Activated CD8-positive, alpha-beta T cell treated with anti-CD3 and anti-CD28 coated beads for 36 hours (primary cell): ENCODE measurements at regions not wholly inside any gene's neighbourhood (a gene's known extent, or its start where the extent isn't known, plus 50 kb on each side); places are given as distances from the start of the nearest gene placed in this dataset.

ENCODE experiments used
- ATAC-seq: fragments of 200-7000 bp; cut with Tn5 transposase; one replicate; pipeline ENCODE4 v1.10.0; 2021; ENCODE audit warnings: mild to moderate bottlenecking, moderate library complexity
- CTCF ChIA-PET: fragments of 350-600 bp; sonication (Branson Sonifier 250); formaldehyde crosslinking; loops from one replicate; lab custom pipeline; 2021; ENCODE audit warnings: antibody characterized with exemption; lab: Charles Lee
- POLR2A ChIA-PET: fragments of 350-600 bp; sonication (Branson Sonifier 250); formaldehyde crosslinking; loops from one replicate; lab custom pipeline; 2021; ENCODE audit warnings: antibody characterized with exemption; lab: Charles Lee
- DNase-seq: peaks from one replicate; pipeline ENCODE4 v3.0.0-alpha.2; 2020
- H3K27ac Mint-ChIP-seq: one replicate; pipeline ENCODE4 v1.8.0; 2021; ENCODE audit warnings: mild to moderate bottlenecking, mixed read lengths
- H3K27me3 Mint-ChIP-seq: one replicate; pipeline ENCODE4 v1.8.0; 2021; ENCODE audit warnings: mixed read lengths
- H3K36me3 Mint-ChIP-seq: one replicate; pipeline ENCODE4 v1.8.0; 2021; ENCODE audit warnings: low read depth, mixed read lengths
- H3K4me1 Mint-ChIP-seq: one replicate; pipeline ENCODE4 v1.8.0; 2021; ENCODE audit warnings: low read depth, mixed read lengths
- H3K4me3 Mint-ChIP-seq: one replicate; pipeline ENCODE4 v1.8.0; 2021; ENCODE audit warnings: mild to moderate bottlenecking, moderate library complexity, mixed read lengths
- H3K9me3 Mint-ChIP-seq: one replicate; pipeline ENCODE4 v1.8.0; 2021; ENCODE audit warnings: mixed read lengths
- CTCF ChIP-seq: fragments of 200-600 bp; IDR thresholded peaks from one replicate; pipeline ENCODE4 v1.8.0; 2022; ENCODE audit warnings: antibody characterized with exemption, mild to moderate bottlenecking
- intact Hi-C: fragments of 100-400 bp; cut with micrococcal nuclease; formaldehyde crosslinking; loops from one replicate; pipeline ENCODE4 v1.10.0; 2022

- ChIA-PET CTCF (interaction anchor here (1.1 kb wide), 1 partner anchor 383 kb away, joined by 3 read pairs; no protein-coding TSS in a partner anchor), POLR2A (no interaction called here)
- Mint-ChIP-seq H3K27ac (no peak overlapping the region), H3K27me3 (no peaks in the 10 kb centered on the region), H3K4me1 (no peaks in the 10 kb centered on the region), H3K36me3 (no peaks in the 10 kb centered on the region), H3K9me3 (no peaks in the 10 kb centered on the region), H3K4me3 (no peak overlapping the region)
- no peak for DNase-seq
- no peak for TF ChIP-seq CTCF
- intact Hi-C loops, result no loop called here
- ATAC-seq, result no peak
Observed at GRCh38 chr21:26281506-26281905, 110.9 kb upstream of the APP start.

GRCh38 chr21:26280775-26281174 is 110.2 kb upstream of the APP start:
- Mint-ChIP-seq H3K27ac (no peak overlapping the region), H3K4me1 (no peaks in the 10 kb centered on the region), H3K4me3 (no peak overlapping the region), H3K9me3 (peaks cover 3% of the 10 kb centered on the region), H3K36me3 (no peaks in the 10 kb centered on the region), H3K27me3 (no peaks in the 10 kb centered on the region)
- ATAC-seq (no peak), DNase-seq (no peak)
- no peak for TF ChIP-seq CTCF
- ChIA-PET CTCF (interaction anchor here (1.1 kb wide), 1 partner anchor 382 kb away, joined by 3 read pairs; no protein-coding TSS in a partner anchor), POLR2A (no interaction called here)
- intact Hi-C loops, result no loop called here

GRCh38 chr21:26280148-26280547 is 109.6 kb upstream of the APP start:
- intact Hi-C loops, result no loop called here
- ATAC-seq (no peak), DNase-seq (no peak)
- no peak overlapping the region for H3K4me3 Mint-ChIP-seq
- no peaks in the 10 kb centered on the region for H3K27me3 Mint-ChIP-seq
- no peak for TF ChIP-seq CTCF
- POLR2A ChIA-PET, result no interaction called here
- H3K27ac Mint-ChIP-seq, result no peak overlapping the region
- no peaks in the 10 kb centered on the region for H3K4me1 Mint-ChIP-seq
- CTCF ChIA-PET, result no interaction called here
- no peaks in the 10 kb centered on the region for H3K36me3 Mint-ChIP-seq
- H3K9me3 Mint-ChIP-seq, result peaks cover 9% of the 10 kb centered on the region

GRCh38 chr21:26275801-26276200 is 105.2 kb upstream of the APP start:
- intact Hi-C loops, result no loop called here
- ChIA-PET POLR2A (no interaction called here), CTCF (no interaction called here)
- no peak overlapping the region for H3K4me3 Mint-ChIP-seq
- H3K4me1 Mint-ChIP-seq, result no peaks in the 10 kb centered on the region
- no peak overlapping the region for H3K27ac Mint-ChIP-seq
- peaks cover 23% of the 10 kb centered on the region for H3K9me3 Mint-ChIP-seq
- no peak for ATAC-seq
- no peak for DNase-seq
- TF ChIP-seq CTCF, result no peak
- no peaks in the 10 kb centered on the region for H3K36me3 Mint-ChIP-seq
- H3K27me3 Mint-ChIP-seq, result peaks cover under 1% of the 10 kb centered on the region

GRCh38 chr21:26273686-26274313 is 103.2 kb upstream of the APP start:
- Mint-ChIP-seq H3K27ac (no peak overlapping the region), H3K4me3 (no peak overlapping the region), H3K4me1 (no peaks in the 10 kb centered on the region), H3K9me3 (peaks cover 23% of the 10 kb centered on the region), H3K36me3 (no peaks in the 10 kb centered on the region), H3K27me3 (peaks cover 4% of the 10 kb centered on the region)
- intact Hi-C loops, result no loop called here
- ChIA-PET POLR2A (no interaction called here), CTCF (interaction anchor here (0.6 kb wide), 1 partner anchor 774 kb away, joined by 3 read pairs; no protein-coding TSS in a partner anchor)
- no peak for ATAC-seq
- TF ChIP-seq CTCF, result no peak
- DNase-seq, result no peak
